NAMALWA (cell line): ENCODE measurements at regions not wholly inside any gene's neighbourhood (a gene's known extent, or its start where the extent isn't known, plus 50 kb on each side); places are given as distances from the start of the nearest gene placed in this dataset.
"Not testable (repeated sequence)": the region's sequence is repeated elsewhere in the genome, so short reads cannot be mapped to it uniquely, and the experiment has no call there.

Source experiments
- DNase-seq: peaks from one replicate; pipeline ENCODE4 v3.0.0-alpha.2; 2015; ENCODE audit warnings: low spot score

GRCh38 chr18:75742516-75742915 is 315.0 kb upstream of the SMIM21 start:
- DNase-seq = no peak

GRCh38 chr18:75739682-75740081 is 312.2 kb upstream of the SMIM21 start:
- DNase-seq = no peak

GRCh38 chr18:75735291-75735690 is 307.8 kb upstream of the SMIM21 start:
- DNase-seq = no peak

GRCh38 chr18:75730249-75730648 is 302.7 kb upstream of the SMIM21 start:
- no peak for DNase-seq

GRCh38 chr18:75728621-75729020 is 301.1 kb upstream of the SMIM21 start:
- DNase-seq = no peak

- peak; percentile 47 for DNase-seq
These were observed 300.0 kb upstream of the SMIM21 start for GRCh38 chr18:75727456-75727855.

- DNase-seq = no peak
These were observed 296.2 kb upstream of the SMIM21 start for GRCh38 chr18:75723521-75724340.

- no peak for DNase-seq
These were observed 287.3 kb upstream of the SMIM21 start for GRCh38 chr18:75714766-75715165.

- DNase-seq = not testable (repeated sequence)
These were observed 284.8 kb upstream of the SMIM21 start for GRCh38 chr18:75712124-75712867.

GRCh38 chr18:75700561-75700960 is 273.1 kb upstream of the SMIM21 start:
- no peak for DNase-seq

GRCh38 chr18:75698861-75699260 is 271.4 kb upstream of the SMIM21 start:
- no peak for DNase-seq

GRCh38 chr18:75697493-75697892 is 270.0 kb upstream of the SMIM21 start:
- no peak for DNase-seq

- DNase-seq = no peak
These were observed 268.9 kb upstream of the SMIM21 start for GRCh38 chr18:75696391-75696790.

GRCh38 chr18:75694292-75694691 is 266.8 kb upstream of the SMIM21 start:
- DNase-seq = no peak

- no peak for DNase-seq
These were observed 264.0 kb upstream of the SMIM21 start for GRCh38 chr18:75691483-75691882.

GRCh38 chr18:75690283-75690682 is 262.8 kb upstream of the SMIM21 start:
- not testable (repeated sequence) for DNase-seq

- DNase-seq = no peak
These were observed 260.1 kb upstream of the SMIM21 start for GRCh38 chr18:75687626-75688025.

- no peak for DNase-seq
These were observed 255.9 kb upstream of the SMIM21 start for GRCh38 chr18:75683426-75683825.

GRCh38 chr18:75681538-75682115 is 254.1 kb upstream of the SMIM21 start:
- no peak for DNase-seq

- DNase-seq = no peak
These were observed 251.8 kb upstream of the SMIM21 start for GRCh38 chr18:75679331-75679730.

GRCh38 chr18:75678627-75679026 is 251.1 kb upstream of the SMIM21 start:
- DNase-seq = no peak

- DNase-seq = no peak
These were observed 250.4 kb upstream of the SMIM21 start for GRCh38 chr18:75677696-75678455.
